ENCODE measurements at regions not wholly inside any gene's neighbourhood (a gene's known extent, or its start where the extent isn't known, plus 50 kb on each side); places are given as distances from the start of the nearest gene placed in this dataset.

- no peak for DNase-seq
Observed at GRCh38 chr10:36191009-36191408, 548.9 kb upstream of the FZD8 start.

- no peak for DNase-seq
Observed at GRCh38 chr10:36188461-36188860, 546.4 kb upstream of the FZD8 start.

GRCh38 chr10:36188080-36188453, 546.0 kb upstream of the FZD8 start:
- DNase-seq = no peak

GRCh38 chr10:36187380-36188079, 545.4 kb upstream of the FZD8 start:
- DNase-seq = no peak

GRCh38 chr10:36185097-36185496, 543.0 kb upstream of the FZD8 start:
- DNase-seq = no peak

- DNase-seq = no peak
Observed at GRCh38 chr10:36183726-36184125, 541.6 kb upstream of the FZD8 start.

GRCh38 chr10:36183056-36183455, 541.0 kb upstream of the FZD8 start:
- no peak for DNase-seq

- no peak for DNase-seq
Observed at GRCh38 chr10:36182606-36183005, 540.5 kb upstream of the FZD8 start.

GRCh38 chr10:36182179-36182566, 540.1 kb upstream of the FZD8 start:
- no peak for DNase-seq

- no peak for DNase-seq
Observed at GRCh38 chr10:36181426-36182178, 539.5 kb upstream of the FZD8 start.

- DNase-seq = no peak
Observed at GRCh38 chr10:36178616-36179015, 536.5 kb upstream of the FZD8 start.

GRCh38 chr10:36177071-36177470, 535.0 kb upstream of the FZD8 start:
- no peak for DNase-seq

- no peak for DNase-seq
Observed at GRCh38 chr10:36175954-36176353, 533.9 kb upstream of the FZD8 start.

- DNase-seq = no peak
Observed at GRCh38 chr10:36173364-36173763, 531.3 kb upstream of the FZD8 start.

- DNase-seq = no peak
Observed at GRCh38 chr10:36171953-36172940, 530.2 kb upstream of the FZD8 start.

- no peak for DNase-seq
Observed at GRCh38 chr10:36171556-36171952, 529.5 kb upstream of the FZD8 start.

- no peak for DNase-seq
Observed at GRCh38 chr10:36170943-36171501, 528.9 kb upstream of the FZD8 start.

- DNase-seq = no peak
Observed at GRCh38 chr10:36170142-36170719, 528.1 kb upstream of the FZD8 start.

- DNase-seq = no peak
Observed at GRCh38 chr10:36168777-36169176, 526.7 kb upstream of the FZD8 start.

- DNase-seq = no peak
Observed at GRCh38 chr10:36164556-36165504, 522.7 kb upstream of the FZD8 start.

GRCh38 chr10:36163827-36164226, 521.7 kb upstream of the FZD8 start:
- no peak for DNase-seq

GRCh38 chr10:36157486-36157885, 515.4 kb upstream of the FZD8 start:
- DNase-seq = no peak
